ENCODE measurements at regions not wholly inside any gene's neighbourhood (a gene's known extent, or its start where the extent isn't known, plus 50 kb on each side); places are given as distances from the start of the nearest gene placed in this dataset.

- no peak for TF ChIP-seq CTCF (IDR thresholded peaks at IDR 0.05)
- no peak for TF ChIP-seq POLR2A (IDR thresholded peaks at IDR 0.05)
Measured at GRCh38 chr3:193996221-193996620, 139.7 kb upstream of the HES1 start.

Data from esophagus squamous epithelium (tissue), 4 donors.